ENCODE measurements at regions not wholly inside any gene's neighbourhood (a gene's known extent, or its start where the extent isn't known, plus 50 kb on each side); places are given as distances from the start of the nearest gene placed in this dataset.

- DNase-seq (ENCODE audit: low read depth), result no peak
- H3K4me3 ChIP-seq (ENCODE audit: low read length), result no peak overlapping the region
- no peak for TF ChIP-seq CTCF (IDR thresholded peaks at IDR 0.05; ENCODE audit: insufficient read depth, low read depth, low read length, missing control alignments)
These were observed 94.4 kb upstream of the VIPR2 start for GRCh38 chr7:159239028-159239427.

GRCh38 chr7:159238541-159238940 lies 93.9 kb upstream of the VIPR2 start:
- H3K4me3 ChIP-seq (ENCODE audit: low read length), result no peak overlapping the region
- no peak for DNase-seq (ENCODE audit: low read depth)

GRCh38 chr7:159237022-159237653 lies 92.5 kb upstream of the VIPR2 start:
- H3K4me3 ChIP-seq (ENCODE audit: low read length), result no peak overlapping the region
- DNase-seq (ENCODE audit: low read depth), result no peak
- TF ChIP-seq CTCF (IDR thresholded peaks at IDR 0.05; ENCODE audit: insufficient read depth, low read depth, low read length, missing control alignments), result no peak

More at GRCh38 chr7:159238541-159238940, 93.9 kb upstream of the VIPR2 start:
- TF ChIP-seq CTCF (IDR thresholded peaks at IDR 0.05; ENCODE audit: insufficient read depth, low read depth, low read length, missing control alignments), result no peak

DNA sequence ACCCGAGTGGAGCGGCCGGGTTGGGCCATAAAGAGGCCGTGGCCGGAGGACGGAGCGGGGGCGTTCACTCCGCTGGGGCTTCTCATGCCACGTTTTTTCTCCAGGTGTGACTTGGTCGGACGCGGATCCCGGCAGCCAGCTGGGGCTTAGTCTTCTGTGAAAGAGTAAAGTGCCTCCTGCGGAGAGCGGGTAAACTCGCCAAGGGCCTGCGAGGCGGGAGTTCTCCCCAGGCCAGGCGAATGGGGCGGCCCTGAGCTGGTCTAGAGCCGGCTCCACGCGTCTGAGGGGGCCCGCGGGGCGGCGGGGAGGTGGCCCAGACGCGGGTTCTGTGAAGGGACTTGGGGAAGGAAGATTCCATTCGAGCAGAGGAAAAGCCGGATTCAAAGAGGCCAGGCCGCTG lies 86.3 kb upstream of the VIPR2 start:
- DNase-seq (ENCODE audit: low read depth), result no peak
- no peak overlapping the region for H3K4me3 ChIP-seq (ENCODE audit: low read length)
- TF ChIP-seq CTCF (IDR thresholded peaks at IDR 0.05; ENCODE audit: insufficient read depth, low read depth, low read length, missing control alignments), result no peak

DNA sequence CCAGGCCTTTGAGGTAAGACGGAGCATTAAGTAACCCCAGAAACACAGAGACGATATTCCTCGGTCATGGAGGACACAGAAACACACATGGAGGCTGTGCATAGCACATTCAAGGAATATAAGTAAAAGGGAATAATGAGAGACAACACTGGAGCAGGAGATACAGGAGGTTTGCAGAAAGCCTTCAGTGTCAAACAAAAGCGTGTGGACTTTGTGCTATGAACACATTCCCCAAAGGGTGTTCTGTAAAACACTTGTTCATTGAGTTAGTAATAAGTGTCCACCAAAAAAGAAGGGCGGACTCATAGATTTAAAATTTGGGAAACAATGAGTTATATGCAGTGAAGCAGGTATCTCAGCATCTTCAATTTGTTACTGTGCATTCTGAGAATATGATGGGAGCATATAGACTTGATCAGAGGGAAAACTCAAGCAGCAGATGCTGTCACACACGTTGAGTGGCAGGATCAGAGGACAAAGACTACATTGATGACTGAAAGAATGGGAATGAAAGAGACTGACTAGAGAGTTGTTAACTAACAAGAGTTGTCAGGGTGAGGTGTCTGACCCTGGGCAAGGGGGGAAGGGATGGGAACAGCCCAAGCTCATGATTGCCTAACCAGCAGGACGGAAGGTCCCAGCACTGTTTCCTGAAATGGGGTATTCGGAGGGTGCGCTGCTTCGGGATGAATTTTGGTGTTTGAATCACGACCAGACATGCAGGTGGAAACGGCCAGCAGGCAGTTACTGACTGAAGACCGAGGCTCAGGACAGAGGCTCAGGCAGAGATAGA lies 85.2 kb upstream of the VIPR2 start:
- no peak for TF ChIP-seq CTCF (IDR thresholded peaks at IDR 0.05; ENCODE audit: insufficient read depth, low read depth, low read length, missing control alignments)

GRCh38 chr7:159227433-159227832 lies 82.8 kb upstream of the VIPR2 start:
- TF ChIP-seq CTCF (IDR thresholded peaks at IDR 0.05; ENCODE audit: insufficient read depth, low read depth, low read length, missing control alignments), result no peak
- no peak for DNase-seq (ENCODE audit: low read depth)

More for the DNA sequence above, 85.2 kb upstream of the VIPR2 start:
- no peak for DNase-seq (ENCODE audit: low read depth)
- no peak overlapping the region for H3K4me3 ChIP-seq (ENCODE audit: low read length)

More at GRCh38 chr7:159227433-159227832, 82.8 kb upstream of the VIPR2 start:
- no peak overlapping the region for H3K4me3 ChIP-seq (ENCODE audit: low read length)
